ENCODE measurements at regions not wholly inside any gene's neighbourhood (a gene's known extent, or its start where the extent isn't known, plus 50 kb on each side); places are given as distances from the start of the nearest gene placed in this dataset.

GRCh38 chr21:28357743-28358142, 634.9 kb downstream of the LTN1 start:
- TF ChIP-seq CTCF (IDR thresholded peaks at IDR 0.05; ENCODE audit: insufficient read depth, low read length, missing control alignments), result no peak
- DNase-seq (ENCODE audit: low read depth, low spot score), result no peak
- no peak overlapping the region for H3K4me3 ChIP-seq (ENCODE audit: low read depth, low read length)
- POLR2A ChIA-PET, result no interaction called here
- CTCF ChIA-PET, result interaction anchor here (1.9 kb wide), 1 partner anchor 10 kb away, joined by 5 read pairs; no protein-coding TSS in a partner anchor

GRCh38 chr21:28356422-28356821, 636.3 kb downstream of the LTN1 start:
- ChIA-PET CTCF (interaction anchor here (1.1 to 1.9 kb wide), 2 partner anchors 11 to 165 kb away, joined by 3 to 5 read pairs; no protein-coding TSS in a partner anchor), POLR2A (interaction anchor here (1.0 kb wide), 1 partner anchor 1389 kb away, joined by 3 read pairs; the partner anchor contains the start of gene ADAMTS5)
- no peak for TF ChIP-seq CTCF (IDR thresholded peaks at IDR 0.05; ENCODE audit: insufficient read depth, low read length, missing control alignments)
- no peak for DNase-seq (ENCODE audit: low read depth, low spot score)
- no peak overlapping the region for H3K4me3 ChIP-seq (ENCODE audit: low read depth, low read length)

GRCh38 chr21:28345934-28346333, 646.7 kb downstream of the LTN1 start:
- H3K4me3 ChIP-seq (ENCODE audit: low read depth, low read length), result no peak overlapping the region
- TF ChIP-seq CTCF (IDR thresholded peaks at IDR 0.05; ENCODE audit: insufficient read depth, low read length, missing control alignments), result no peak
- CTCF ChIA-PET, result interaction anchor here (0.9 to 1.1 kb wide), 2 partner anchors 9 to 396 kb away, joined by 3 to 4 read pairs; no protein-coding TSS in a partner anchor
- POLR2A ChIA-PET, result no interaction called here
- DNase-seq (ENCODE audit: low read depth, low spot score), result no peak

- no peak for TF ChIP-seq CTCF (IDR thresholded peaks at IDR 0.05; ENCODE audit: insufficient read depth, low read length, missing control alignments)
- CTCF ChIA-PET, result interaction anchor here (1.1 kb wide), 1 partner anchor 397 kb away, joined by 3 read pairs; no protein-coding TSS in a partner anchor
- H3K4me3 ChIP-seq (ENCODE audit: low read depth, low read length), result no peak overlapping the region
- POLR2A ChIA-PET, result no interaction called here
- no peak for DNase-seq (ENCODE audit: low read depth, low spot score)
Measured at GRCh38 chr21:28344985-28345384, 647.7 kb downstream of the LTN1 start.

GRCh38 chr21:28342212-28342810, 650.4 kb downstream of the LTN1 start:
- TF ChIP-seq CTCF (IDR thresholded peaks at IDR 0.05; ENCODE audit: insufficient read depth, low read length, missing control alignments), result no peak
- no peak for DNase-seq (ENCODE audit: low read depth, low spot score)
- H3K4me3 ChIP-seq (ENCODE audit: low read depth, low read length), result no peak overlapping the region
- ChIA-PET POLR2A (no interaction called here), CTCF (interaction anchor here (1.1 to 9.6 kb wide), 2 partner anchors 402 to 1493 kb away, joined by 3 to 95 read pairs; no protein-coding TSS in a partner anchor)

- DNase-seq (ENCODE audit: low read depth, low spot score), result no peak
- ChIA-PET POLR2A (no interaction called here), CTCF (interaction anchor here (1.0 to 9.6 kb wide), 10 partner anchors 182 to 1491 kb away, joined by 3 to 95 read pairs (median 5); no protein-coding TSS in a partner anchor)
- H3K4me3 ChIP-seq (ENCODE audit: low read depth, low read length), result no peak overlapping the region
- no peak for TF ChIP-seq CTCF (IDR thresholded peaks at IDR 0.05; ENCODE audit: insufficient read depth, low read length, missing control alignments)
Measured at GRCh38 chr21:28339403-28339802, 653.3 kb downstream of the LTN1 start.

All from AG04449 (cell line).